ENCODE measurements at regions not wholly inside any gene's neighbourhood (a gene's known extent, or its start where the extent isn't known, plus 50 kb on each side); places are given as distances from the start of the nearest gene placed in this dataset.

GRCh38 chr5:60521376-60522291 is 178.3 kb downstream of the DEPDC1B start:
- TF ChIP-seq GATA3 (IDR thresholded peaks at IDR 0.05; ENCODE audit: low read depth, low read length) (no peak), GATA2 (IDR thresholded peaks at IDR 0.05; ENCODE audit: low read depth, low read length) (no peak)

GRCh38 chr5:60520451-60521227 is 179.3 kb downstream of the DEPDC1B start:
- TF ChIP-seq GATA2 (IDR thresholded peaks at IDR 0.05; ENCODE audit: low read depth, low read length), result no peak
- no peak for TF ChIP-seq GATA3 (IDR thresholded peaks at IDR 0.05; ENCODE audit: low read depth, low read length)

GRCh38 chr5:60519372-60519771 is 180.6 kb downstream of the DEPDC1B start:
- no peak for TF ChIP-seq GATA2 (IDR thresholded peaks at IDR 0.05; ENCODE audit: low read depth, low read length)

GRCh38 chr5:60517850-60518249 is 182.1 kb downstream of the DEPDC1B start:
- TF ChIP-seq GATA2 (IDR thresholded peaks at IDR 0.05; ENCODE audit: low read depth, low read length) (no peak), GATA3 (IDR thresholded peaks at IDR 0.05; ENCODE audit: low read depth, low read length) (no peak)

GRCh38 chr5:60517094-60517694 is 182.8 kb downstream of the DEPDC1B start:
- TF ChIP-seq GATA2 (IDR thresholded peaks at IDR 0.05; ENCODE audit: low read depth, low read length) (no peak), GATA3 (IDR thresholded peaks at IDR 0.05; ENCODE audit: low read depth, low read length) (no peak)

GRCh38 chr5:60516688-60517087 is 183.3 kb downstream of the DEPDC1B start:
- TF ChIP-seq GATA2 (IDR thresholded peaks at IDR 0.05; ENCODE audit: low read depth, low read length), result no peak
- TF ChIP-seq GATA3 (IDR thresholded peaks at IDR 0.05; ENCODE audit: low read depth, low read length), result no peak

GRCh38 chr5:60514152-60514551 is 185.8 kb downstream of the DEPDC1B start:
- TF ChIP-seq GATA3 (IDR thresholded peaks at IDR 0.05; ENCODE audit: low read depth, low read length) (no peak), GATA2 (IDR thresholded peaks at IDR 0.05; ENCODE audit: low read depth, low read length) (no peak)

GRCh38 chr5:60512117-60512516 is 187.8 kb downstream of the DEPDC1B start:
- TF ChIP-seq GATA3 (IDR thresholded peaks at IDR 0.05; ENCODE audit: low read depth, low read length), result no peak
- TF ChIP-seq GATA2 (IDR thresholded peaks at IDR 0.05; ENCODE audit: low read depth, low read length), result no peak

- TF ChIP-seq GATA2 (IDR thresholded peaks at IDR 0.05; ENCODE audit: low read depth, low read length), result no peak
- no peak for TF ChIP-seq GATA3 (IDR thresholded peaks at IDR 0.05; ENCODE audit: low read depth, low read length)
Measured at GRCh38 chr5:60510663-60511062, 189.3 kb downstream of the DEPDC1B start.

GRCh38 chr5:60510049-60510448 is 189.9 kb downstream of the DEPDC1B start:
- TF ChIP-seq GATA3 (IDR thresholded peaks at IDR 0.05; ENCODE audit: low read depth, low read length) (no peak), GATA2 (IDR thresholded peaks at IDR 0.05; ENCODE audit: low read depth, low read length) (no peak)

GRCh38 chr5:60509519-60509918 is 190.4 kb downstream of the DEPDC1B start:
- TF ChIP-seq GATA2 (IDR thresholded peaks at IDR 0.05; ENCODE audit: low read depth, low read length) (no peak), GATA3 (IDR thresholded peaks at IDR 0.05; ENCODE audit: low read depth, low read length) (no peak)

- no peak for TF ChIP-seq GATA3 (IDR thresholded peaks at IDR 0.05; ENCODE audit: low read depth, low read length)
Measured at GRCh38 chr5:60507687-60508086, 192.3 kb downstream of the DEPDC1B start.

- TF ChIP-seq GATA2 (IDR thresholded peaks at IDR 0.05; ENCODE audit: low read depth, low read length) (peak; percentile 47; the same call in 1 of the 2 replicates), GATA3 (IDR thresholded peaks at IDR 0.05; ENCODE audit: low read depth, low read length) (peak; percentile 39; the same call in 1 of the 2 replicates)
Measured at GRCh38 chr5:60505373-60506171, 194.4 kb downstream of the DEPDC1B start.

- TF ChIP-seq GATA2 (IDR thresholded peaks at IDR 0.05; ENCODE audit: low read depth, low read length), result no peak
- no peak for TF ChIP-seq GATA3 (IDR thresholded peaks at IDR 0.05; ENCODE audit: low read depth, low read length)
Measured at GRCh38 chr5:60504342-60504741, 195.6 kb downstream of the DEPDC1B start.

Measured in SH-SY5Y (cell line).